HepG2 (cell line): ENCODE measurements at regions not wholly inside any gene's neighbourhood (a gene's known extent, or its start where the extent isn't known, plus 50 kb on each side); places are given as distances from the start of the nearest gene placed in this dataset.

Experiments used
- ARID5B ChIP-seq: IDR thresholded peaks from 2 replicates; pipeline ENCODE4 v1.4.0; 2020; ENCODE audit warnings: mild to moderate bottlenecking, missing genetic modification reagents
- ASH2L ChIP-seq: fragments of 300-600, 200-600 bp; sonication (generic); IDR thresholded peaks from 2 replicates; pipeline ENCODE4 v1.7.0; 2017; ENCODE audit warnings: low read depth, mild to moderate bottlenecking, moderate library complexity, mixed read lengths, low read length; ENCODE audit not compliant: insufficient read length
- CENPT ChIP-seq: sonication (generic); formaldehyde crosslinking; IDR thresholded peaks from 2 replicates; pipeline ENCODE4 v1.8.0; 2022; ENCODE audit warnings: low read depth, mild to moderate bottlenecking, moderate library complexity, missing genetic modification reagents
- CREM ChIP-seq, 2 experiments: sonication (generic) in 1 of 2; formaldehyde crosslinking in 1 of 2; IDR thresholded peaks; 2 replicates each; pipeline versions ENCODE4 v1.4.0 to v1.6.1; 2016 to 2020; ENCODE audit warnings: antibody characterized with exemption in 1 of 2, mild to moderate bottlenecking in 1 of 2, missing genetic modification reagents in 1 of 2
- DPF2 ChIP-seq: sonication (generic); formaldehyde crosslinking; IDR thresholded peaks from 2 replicates; pipeline ENCODE4 v1.4.0; 2020; ENCODE audit warnings: mild to moderate bottlenecking, low read depth, missing genetic modification reagents, borderline replicate concordance
- FOXM1 ChIP-seq: sonication (generic); formaldehyde crosslinking; IDR thresholded peaks from 2 replicates; pipeline ENCODE4 v1.5.0; 2020; ENCODE audit warnings: missing genetic modification reagents
- KLF13 ChIP-seq: sonication (generic); formaldehyde crosslinking; IDR thresholded peaks from 2 replicates; pipeline ENCODE4 v1.4.0; 2020; ENCODE audit warnings: mild to moderate bottlenecking, missing genetic modification reagents
- MXD3 ChIP-seq: IDR thresholded peaks from 2 replicates; pipeline ENCODE4 v1.6.1; 2016; ENCODE audit warnings: mild to moderate bottlenecking, missing biosample characterization, missing genetic modification reagents
- RCOR2 ChIP-seq: IDR thresholded peaks from 2 replicates; pipeline ENCODE4 v1.6.1; 2016; ENCODE audit warnings: missing biosample characterization, missing genetic modification reagents
- RELA ChIP-seq: sonication (generic); formaldehyde crosslinking; IDR thresholded peaks from 2 replicates; pipeline ENCODE4 v1.4.0; 2020; ENCODE audit warnings: missing genetic modification reagents
- SMAD3 ChIP-seq: sonication (generic); formaldehyde crosslinking; IDR thresholded peaks from 2 replicates; pipeline ENCODE4 v1.4.0; 2020; ENCODE audit warnings: missing genetic modification reagents
- SMAD9 ChIP-seq: sonication (generic); formaldehyde crosslinking; IDR thresholded peaks from 2 replicates; pipeline ENCODE4 v1.5.1; 2020; ENCODE audit warnings: mild to moderate bottlenecking, missing genetic modification reagents
- SRY ChIP-seq: sonication (generic); formaldehyde crosslinking; IDR thresholded peaks from 2 replicates; pipeline ENCODE4 v1.8.0; 2022; ENCODE audit warnings: mild to moderate bottlenecking, missing genetic modification reagents
- TBX3 ChIP-seq: fragments of 450-650 bp; IDR thresholded peaks from 2 replicates; pipeline ENCODE4 v1.6.1; 2017; ENCODE audit warnings: antibody characterized with exemption, mild to moderate bottlenecking, inconsistent platforms, borderline replicate concordance
- ZKSCAN1 ChIP-seq: fragments of 150-350 bp; IDR thresholded peaks from 2 replicates; pipeline ENCODE4 v1.6.1; 2014; ENCODE audit warnings: low read length
- ZMYM4 ChIP-seq: sonication (generic); formaldehyde crosslinking; IDR thresholded peaks from 2 replicates; pipeline ENCODE4 v1.8.1; 2023; ENCODE audit warnings: mild to moderate bottlenecking, missing genetic modification reagents
- ZNF124 ChIP-seq: sonication (generic); formaldehyde crosslinking; IDR thresholded peaks from 2 replicates; pipeline ENCODE4 v1.4.0; 2020; ENCODE audit warnings: missing genetic modification reagents
- ZNF335 ChIP-seq: sonication (generic); formaldehyde crosslinking; IDR thresholded peaks from 2 replicates; pipeline ENCODE4 v1.4.0; 2020; ENCODE audit warnings: missing genetic modification reagents
- ZNF337 ChIP-seq: sonication (generic); formaldehyde crosslinking; IDR thresholded peaks from 2 replicates; pipeline ENCODE4 v1.5.1; 2020; ENCODE audit warnings: missing genetic modification reagents, low read depth, mild to moderate bottlenecking, borderline replicate concordance
- ZNF44 ChIP-seq: sonication (generic); formaldehyde crosslinking; IDR thresholded peaks from 2 replicates; pipeline ENCODE4 v1.5.1; 2020; ENCODE audit warnings: mild to moderate bottlenecking, missing genetic modification reagents
- TF ChIP-seq, protein P1 (sequence below): sonication (generic); formaldehyde crosslinking; conservative IDR thresholded peaks from 2 replicates; pipeline ENCODE4 v1.4.0; 2020; ENCODE audit warnings: mild to moderate bottlenecking, missing genetic modification reagents, moderate library complexity

DNA sequence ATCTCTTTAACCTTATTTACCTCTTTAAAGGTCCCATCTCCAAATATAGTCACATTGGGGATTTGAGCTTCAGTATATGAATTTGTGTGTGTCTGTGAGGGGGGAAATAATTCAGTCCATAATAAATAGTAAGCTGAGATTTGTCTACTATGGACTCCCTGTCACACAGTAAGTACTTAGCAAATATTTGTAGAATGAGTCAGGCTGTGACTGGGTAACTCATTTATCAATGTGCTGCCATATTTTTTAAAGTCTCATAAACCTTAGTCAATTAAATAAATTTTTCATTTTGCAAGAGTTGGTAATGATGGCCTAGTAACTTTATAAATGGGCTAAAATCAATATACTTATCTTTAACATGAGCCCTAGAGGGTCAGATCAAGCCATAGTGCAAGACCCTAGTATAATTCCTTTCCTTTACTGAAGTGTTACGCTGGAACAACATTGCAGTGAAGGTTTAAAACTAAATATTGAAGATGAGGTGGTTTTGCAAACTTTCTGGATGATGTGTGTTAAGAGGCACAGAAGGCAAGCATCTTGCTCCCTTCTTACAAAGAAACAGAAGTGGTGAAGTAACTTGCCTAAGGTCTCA, 305.1 kb downstream of the KCNRG start (continued):
- TF ChIP-seq, protein P1, sequence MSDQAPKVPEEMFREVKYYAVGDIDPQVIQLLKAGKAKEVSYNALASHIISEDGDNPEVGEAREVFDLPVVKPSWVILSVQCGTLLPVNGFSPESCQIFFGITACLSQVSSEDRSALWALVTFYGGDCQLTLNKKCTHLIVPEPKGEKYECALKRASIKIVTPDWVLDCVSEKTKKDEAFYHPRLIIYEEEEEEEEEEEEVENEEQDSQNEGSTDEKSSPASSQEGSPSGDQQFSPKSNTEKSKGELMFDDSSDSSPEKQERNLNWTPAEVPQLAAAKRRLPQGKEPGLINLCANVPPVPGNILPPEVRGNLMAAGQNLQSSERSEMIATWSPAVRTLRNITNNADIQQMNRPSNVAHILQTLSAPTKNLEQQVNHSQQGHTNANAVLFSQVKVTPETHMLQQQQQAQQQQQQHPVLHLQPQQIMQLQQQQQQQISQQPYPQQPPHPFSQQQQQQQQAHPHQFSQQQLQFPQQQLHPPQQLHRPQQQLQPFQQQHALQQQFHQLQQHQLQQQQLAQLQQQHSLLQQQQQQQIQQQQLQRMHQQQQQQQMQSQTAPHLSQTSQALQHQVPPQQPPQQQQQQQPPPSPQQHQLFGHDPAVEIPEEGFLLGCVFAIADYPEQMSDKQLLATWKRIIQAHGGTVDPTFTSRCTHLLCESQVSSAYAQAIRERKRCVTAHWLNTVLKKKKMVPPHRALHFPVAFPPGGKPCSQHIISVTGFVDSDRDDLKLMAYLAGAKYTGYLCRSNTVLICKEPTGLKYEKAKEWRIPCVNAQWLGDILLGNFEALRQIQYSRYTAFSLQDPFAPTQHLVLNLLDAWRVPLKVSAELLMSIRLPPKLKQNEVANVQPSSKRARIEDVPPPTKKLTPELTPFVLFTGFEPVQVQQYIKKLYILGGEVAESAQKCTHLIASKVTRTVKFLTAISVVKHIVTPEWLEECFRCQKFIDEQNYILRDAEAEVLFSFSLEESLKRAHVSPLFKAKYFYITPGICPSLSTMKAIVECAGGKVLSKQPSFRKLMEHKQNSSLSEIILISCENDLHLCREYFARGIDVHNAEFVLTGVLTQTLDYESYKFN: peak; percentile 55; the same call in 1 of the 2 replicates
- TF ChIP-seq SMAD9 (CRISPR knock-in tag): no peak
- TF ChIP-seq RELA (CRISPR knock-in tag): no peak
- TF ChIP-seq FOXM1 (CRISPR knock-in tag): no peak
- TF ChIP-seq ZNF335 (CRISPR knock-in tag): no peak
- TF ChIP-seq CENPT (CRISPR knock-in tag): no peak
- TF ChIP-seq KLF13: no peak
- peak; percentile 29; the same call in 1 of the 2 replicates for TF ChIP-seq CREM (IDR thresholded peaks at IDR 0.05)
- no peak for TF ChIP-seq CREM (CRISPR knock-in tag; IDR thresholded peaks at IDR 0.05)
- TF ChIP-seq ZNF337 (CRISPR knock-in tag): no peak
- no peak for TF ChIP-seq SMAD3 (CRISPR knock-in tag)
- no peak for TF ChIP-seq ZNF124 (CRISPR knock-in tag)
- TF ChIP-seq DPF2: peak; percentile 33; the same call in 1 of the 2 replicates
- no peak for TF ChIP-seq ASH2L
- no peak for TF ChIP-seq RCOR2
- no peak for TF ChIP-seq SRY (CRISPR knock-in tag)
- no peak for TF ChIP-seq TBX3
- no peak for TF ChIP-seq MXD3 (CRISPR knock-in tag)
- peak; percentile 13; the same call in 1 of the 2 replicates for TF ChIP-seq ZKSCAN1
- peak; percentile 45; the same call in 1 of the 2 replicates for TF ChIP-seq ARID5B
- TF ChIP-seq ZNF44 (CRISPR knock-in tag): no peak
- peak; percentile 59; the same call in 1 of the 2 replicates for TF ChIP-seq ZMYM4 (CRISPR knock-in tag)
